ENCODE measurements at regions not wholly inside any gene's neighbourhood (a gene's known extent, or its start where the extent isn't known, plus 50 kb on each side); places are given as distances from the start of the nearest gene placed in this dataset.
"Not testable (repeated sequence)": the region's sequence is repeated elsewhere in the genome, so short reads cannot be mapped to it uniquely, and the experiment has no call there.

DNA sequence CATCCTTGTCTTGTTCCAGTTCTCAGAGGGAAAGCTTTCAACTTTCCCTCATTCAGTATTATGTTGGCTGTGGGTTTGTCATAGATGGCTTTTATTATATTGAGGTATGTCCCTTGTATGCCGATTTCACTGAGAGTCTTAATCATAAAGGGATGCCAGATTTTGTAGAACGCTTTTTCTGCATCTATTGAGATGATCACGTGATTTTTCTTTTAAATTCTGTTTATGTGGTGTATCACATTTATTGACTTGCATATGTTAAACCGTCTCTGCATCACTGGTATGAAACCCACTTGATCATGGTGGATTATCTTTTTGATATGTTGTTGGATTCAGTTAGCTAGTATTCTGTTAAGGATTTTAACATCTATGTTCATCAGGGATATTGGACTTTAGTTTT, 313.7 kb upstream of the AMOT start:
- not testable (repeated sequence) for TF ChIP-seq SP2 (IDR thresholded peaks at IDR 0.05; ENCODE audit: low read length); POLR2AphosphoS5 (IDR thresholded peaks at IDR 0.05; ENCODE audit: low read depth, low read length); RAD21 (IDR thresholded peaks at IDR 0.05 in 1 of 2, conservative IDR thresholded peaks at IDR 0.05 in 1 of 2; ENCODE audit: low read depth in 2 of 2, low read length in 2 of 2); TAF7 (optimal IDR thresholded peaks at IDR 0.05; ENCODE audit: borderline replicate concordance, low read depth, low read length); ZNF274 (IDR thresholded peaks at IDR 0.05; ENCODE audit: borderline replicate concordance, extremely low read depth, low read length); CEBPB (IDR thresholded peaks at IDR 0.05; ENCODE audit: low read depth, low read length)
- TF ChIP-seq, protein P1, sequence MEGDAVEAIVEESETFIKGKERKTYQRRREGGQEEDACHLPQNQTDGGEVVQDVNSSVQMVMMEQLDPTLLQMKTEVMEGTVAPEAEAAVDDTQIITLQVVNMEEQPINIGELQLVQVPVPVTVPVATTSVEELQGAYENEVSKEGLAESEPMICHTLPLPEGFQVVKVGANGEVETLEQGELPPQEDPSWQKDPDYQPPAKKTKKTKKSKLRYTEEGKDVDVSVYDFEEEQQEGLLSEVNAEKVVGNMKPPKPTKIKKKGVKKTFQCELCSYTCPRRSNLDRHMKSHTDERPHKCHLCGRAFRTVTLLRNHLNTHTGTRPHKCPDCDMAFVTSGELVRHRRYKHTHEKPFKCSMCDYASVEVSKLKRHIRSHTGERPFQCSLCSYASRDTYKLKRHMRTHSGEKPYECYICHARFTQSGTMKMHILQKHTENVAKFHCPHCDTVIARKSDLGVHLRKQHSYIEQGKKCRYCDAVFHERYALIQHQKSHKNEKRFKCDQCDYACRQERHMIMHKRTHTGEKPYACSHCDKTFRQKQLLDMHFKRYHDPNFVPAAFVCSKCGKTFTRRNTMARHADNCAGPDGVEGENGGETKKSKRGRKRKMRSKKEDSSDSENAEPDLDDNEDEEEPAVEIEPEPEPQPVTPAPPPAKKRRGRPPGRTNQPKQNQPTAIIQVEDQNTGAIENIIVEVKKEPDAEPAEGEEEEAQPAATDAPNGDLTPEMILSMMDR (IDR thresholded peaks at IDR 0.05; ENCODE audit: control extremely low read depth in 1 of 3, insufficient read depth in 1 of 3, low read depth in 1 of 3, low read length in 3 of 3), result not testable (repeated sequence)
- TF ChIP-seq, protein P2, sequence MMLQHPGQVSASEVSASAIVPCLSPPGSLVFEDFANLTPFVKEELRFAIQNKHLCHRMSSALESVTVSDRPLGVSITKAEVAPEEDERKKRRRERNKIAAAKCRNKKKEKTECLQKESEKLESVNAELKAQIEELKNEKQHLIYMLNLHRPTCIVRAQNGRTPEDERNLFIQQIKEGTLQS (IDR thresholded peaks at IDR 0.05; ENCODE audit: insufficient read depth, low read depth, low read length), result not testable (repeated sequence)
